Neural progenitor cell (in vitro differentiated cells): ENCODE measurements at regions not wholly inside any gene's neighbourhood (a gene's known extent, or its start where the extent isn't known, plus 50 kb on each side); places are given as distances from the start of the nearest gene placed in this dataset.

Source experiments
- DNase-seq: peaks from one replicate; pipeline ENCODE4 v3.0.0-alpha.2; 2016; ENCODE audit warnings: low spot score
- H2AFZ ChIP-seq: fragments of 200-600 bp; sonication (generic); replicated peaks from 2 replicates; pipeline ENCODE4 v1.6.1; 2016; ENCODE audit warnings: antibody characterized with exemption
- H3F3A ChIP-seq: fragments of 200-600 bp; sonication (generic); 2 replicates; pipeline ENCODE4 v1.6.1; 2016; ENCODE audit warnings: antibody characterized with exemption, low read depth
- H3K27ac ChIP-seq: fragments of 200-600 bp; sonication (generic); 2 replicates; pipeline ENCODE4 v1.5.1; 2016; ENCODE audit warnings: mild to moderate bottlenecking
- H3K27me3 ChIP-seq: fragments of 200-600 bp; sonication (generic); 2 replicates; pipeline ENCODE4 v1.6.1; 2016; ENCODE audit warnings: mild to moderate bottlenecking, moderate library complexity
- H3K36me3 ChIP-seq: fragments of 200-600 bp; sonication (generic); 2 replicates; pipeline ENCODE4 v1.5.1; 2016
- H3K4me1 ChIP-seq: fragments of 200-600 bp; sonication (generic); 2 replicates; pipeline ENCODE4 v1.6.1; 2016; ENCODE audit warnings: mixed run types
- H3K4me2 ChIP-seq: fragments of 200-600 bp; sonication (generic); 2 replicates; pipeline ENCODE4 v1.6.1; 2016
- H3K4me3 ChIP-seq: fragments of 200-600 bp; sonication (generic); 2 replicates; pipeline ENCODE4 v1.5.1; 2016
- H3K79me2 ChIP-seq: fragments of 200-600 bp; sonication (generic); 2 replicates; pipeline ENCODE4 v1.6.1; 2016; ENCODE audit warnings: low read depth
- H3K9ac ChIP-seq: fragments of 200-600 bp; sonication (generic); 2 replicates; pipeline ENCODE4 v1.6.1; 2016
- H3K9me3 ChIP-seq: fragments of 200-600 bp; sonication (generic); 2 replicates; pipeline ENCODE4 v1.5.1; 2016; ENCODE audit warnings: low read depth
- H4K20me1 ChIP-seq: fragments of 200-600 bp; sonication (generic); 2 replicates; pipeline ENCODE4 v1.6.1; 2016; ENCODE audit warnings: low read depth
- H3K27ac Mint-ChIP-seq: 3 replicates; pipeline ENCODE4 v1.8.0; 2021; ENCODE audit warnings: mixed read lengths
- H3K27me3 Mint-ChIP-seq: 2 replicates; pipeline ENCODE4 v1.8.0; 2022; ENCODE audit warnings: low read depth, mild to moderate bottlenecking, inconsistent platforms, moderate library complexity, mixed read lengths; ENCODE audit not compliant: insufficient read depth
- H3K36me3 Mint-ChIP-seq: 3 replicates; pipeline ENCODE4 v1.8.0; 2021; ENCODE audit warnings: mixed read lengths
- H3K4me1 Mint-ChIP-seq: 3 replicates; pipeline ENCODE4 v1.8.0; 2021; ENCODE audit warnings: mixed read lengths
- H3K4me3 Mint-ChIP-seq: 3 replicates; pipeline ENCODE4 v1.8.0; 2021; ENCODE audit warnings: mild to moderate bottlenecking, moderate library complexity, mixed read lengths
- H3K9me3 Mint-ChIP-seq: 3 replicates; pipeline ENCODE4 v1.8.0; 2020; ENCODE audit warnings: mixed read lengths
- CTCF ChIP-seq: fragments of 200-600 bp; sonication (generic); IDR thresholded peaks from 2 replicates; pipeline ENCODE4 v1.5.1; 2017; ENCODE audit warnings: antibody characterized with exemption, mild to moderate bottlenecking
- EZH2 ChIP-seq: fragments of 200-600 bp; sonication (generic); IDR thresholded peaks from 2 replicates; pipeline ENCODE4 v1.6.1; 2017; ENCODE audit warnings: antibody characterized with exemption, mild to moderate bottlenecking, moderate library complexity
- EZH2phosphoT487 ChIP-seq: fragments of 200-600 bp; sonication (generic); IDR thresholded peaks from 2 replicates; pipeline ENCODE4 v1.6.1; 2017; ENCODE audit warnings: antibody characterized with exemption

GRCh38 chr12:94026596-94026995 is 121.8 kb upstream of the PLXNC1 start:
- Histone ChIP-seq H3K27ac (no peak overlapping the region), H3K9ac (no peak overlapping the region), H2AFZ (no peak overlapping the region), H3K4me3 (no peak overlapping the region), H4K20me1 (no peaks in the 10 kb centered on the region), H3K9me3 (peaks cover 8% of the 10 kb centered on the region), H3K4me2 (peak overlapping the region; percentile 6), H3K27me3 (no peaks in the 10 kb centered on the region), H3K36me3 (peaks cover 4% of the 10 kb centered on the region), H3K79me2 (no peaks in the 10 kb centered on the region), H3K4me1 (peaks cover 14% of the 10 kb centered on the region), H3F3A (no peaks in the 10 kb centered on the region)
- TF ChIP-seq EZH2phosphoT487 (no peak), CTCF (no peak), EZH2 (no peak)
- Mint-ChIP-seq H3K9me3 (peaks cover 24% of the 10 kb centered on the region), H3K27me3 (no peaks in the 10 kb centered on the region), H3K4me1 (peaks cover 10% of the 10 kb centered on the region), H3K4me3 (no peak overlapping the region), H3K27ac (no peak overlapping the region), H3K36me3 (no peaks in the 10 kb centered on the region)
- DNase-seq = no peak

GRCh38 chr12:94027561-94027960 is 120.8 kb upstream of the PLXNC1 start:
- no peak for DNase-seq
- Histone ChIP-seq H3K79me2 (no peaks in the 10 kb centered on the region), H3K4me1 (peaks cover 14% of the 10 kb centered on the region), H3K4me2 (no peak overlapping the region), H3K4me3 (no peak overlapping the region), H3F3A (no peaks in the 10 kb centered on the region), H3K9ac (no peak overlapping the region), H4K20me1 (no peaks in the 10 kb centered on the region), H3K27ac (no peak overlapping the region), H3K27me3 (no peaks in the 10 kb centered on the region), H2AFZ (no peak overlapping the region), H3K9me3 (peaks cover 8% of the 10 kb centered on the region), H3K36me3 (peaks cover 4% of the 10 kb centered on the region)
- H3K27ac Mint-ChIP-seq = no peak overlapping the region
- H3K4me1 Mint-ChIP-seq = peaks cover 10% of the 10 kb centered on the region
- TF ChIP-seq EZH2 (no peak), EZH2phosphoT487 (no peak), CTCF (no peak)
- H3K4me3 Mint-ChIP-seq = no peak overlapping the region
- H3K9me3 Mint-ChIP-seq = peaks cover 20% of the 10 kb centered on the region
- H3K36me3 Mint-ChIP-seq = no peaks in the 10 kb centered on the region
- H3K27me3 Mint-ChIP-seq = no peaks in the 10 kb centered on the region

GRCh38 chr12:94031763-94032162 is 116.6 kb upstream of the PLXNC1 start:
- Mint-ChIP-seq H3K4me3 (no peak overlapping the region), H3K36me3 (no peaks in the 10 kb centered on the region), H3K27ac (no peak overlapping the region), H3K27me3 (no peaks in the 10 kb centered on the region), H3K4me1 (peaks cover under 1% of the 10 kb centered on the region), H3K9me3 (peaks cover 20% of the 10 kb centered on the region)
- no peak overlapping the region for H3K4me3 ChIP-seq
- DNase-seq = no peak
- no peaks in the 10 kb centered on the region for H3K79me2 ChIP-seq
- no peak for TF ChIP-seq EZH2phosphoT487
- TF ChIP-seq CTCF = no peak
- no peak for TF ChIP-seq EZH2
- no peak overlapping the region for H3K4me2 ChIP-seq
- no peaks in the 10 kb centered on the region for H3K27me3 ChIP-seq
- no peaks in the 10 kb centered on the region for H4K20me1 ChIP-seq
- no peaks in the 10 kb centered on the region for H3K36me3 ChIP-seq
- H3K9me3 ChIP-seq = no peaks in the 10 kb centered on the region
- H3F3A ChIP-seq = no peaks in the 10 kb centered on the region
- no peak overlapping the region for H3K9ac ChIP-seq
- H3K27ac ChIP-seq = no peak overlapping the region
- peaks cover 3% of the 10 kb centered on the region for H3K4me1 ChIP-seq
- no peak overlapping the region for H2AFZ ChIP-seq

GRCh38 chr12:94032368-94032767 is 116.0 kb upstream of the PLXNC1 start:
- H3K27me3 Mint-ChIP-seq = no peaks in the 10 kb centered on the region
- no peak overlapping the region for H3K27ac ChIP-seq

More at GRCh38 chr12:94032368-94032767, 116.0 kb upstream of the PLXNC1 start:
- H3K9ac ChIP-seq = no peak overlapping the region
- Mint-ChIP-seq H3K4me1 (no peaks in the 10 kb centered on the region), H3K36me3 (no peaks in the 10 kb centered on the region), H3K4me3 (no peak overlapping the region), H3K27ac (no peak overlapping the region), H3K9me3 (peaks cover 19% of the 10 kb centered on the region)
- H3K9me3 ChIP-seq = no peaks in the 10 kb centered on the region
- H3K36me3 ChIP-seq = no peaks in the 10 kb centered on the region
- no peak overlapping the region for H2AFZ ChIP-seq
- H3K4me3 ChIP-seq = no peak overlapping the region
- H4K20me1 ChIP-seq = no peaks in the 10 kb centered on the region
- H3K27me3 ChIP-seq = no peaks in the 10 kb centered on the region
- TF ChIP-seq EZH2 = no peak
- no peak for TF ChIP-seq EZH2phosphoT487
- TF ChIP-seq CTCF = no peak
- no peaks in the 10 kb centered on the region for H3K4me1 ChIP-seq
- H3F3A ChIP-seq = no peaks in the 10 kb centered on the region
- H3K79me2 ChIP-seq = no peaks in the 10 kb centered on the region
- no peak overlapping the region for H3K4me2 ChIP-seq
- DNase-seq = no peak
